ENCODE measurements at regions not wholly inside any gene's neighbourhood (a gene's known extent, or its start where the extent isn't known, plus 50 kb on each side); places are given as distances from the start of the nearest gene placed in this dataset.
A peak's percentile ranks its signal among the peaks of the same experiment; 100 is the strongest.
"Not testable (repeated sequence)": the region's sequence is repeated elsewhere in the genome, so short reads cannot be mapped to it uniquely, and the experiment has no call there.

- peaks cover 5% of the 10 kb centered on the region; the same call in 1 of the 2 replicates for H4K20me1 ChIP-seq (ENCODE audit: insufficient read depth)
- H3K27me3 ChIP-seq (ENCODE audit: insufficient read depth, low read depth) = no peaks in the 10 kb centered on the region
- H3K9ac ChIP-seq = no peak overlapping the region
- H3K4me2 ChIP-seq = no peak overlapping the region
- no peak overlapping the region for H2AFZ ChIP-seq (ENCODE audit: low read depth)
- no peak overlapping the region for H3K4me3 ChIP-seq (IDR thresholded peaks at IDR 0.05; ENCODE audit: insufficient read depth, low read depth, low read length)
- H3K27ac ChIP-seq = no peak overlapping the region
- H3K36me3 ChIP-seq (ENCODE audit: insufficient read depth) = no peaks in the 10 kb centered on the region; the same call in 1 of the 2 replicates
- H3K79me2 ChIP-seq (ENCODE audit: insufficient read depth, low read depth) = peaks cover 92% of the 10 kb centered on the region
- peaks cover 78% of the 10 kb centered on the region for H3K4me1 ChIP-seq (ENCODE audit: low read depth, poor library complexity, severe bottlenecking)
- TF ChIP-seq CTCF (conservative IDR thresholded peaks at IDR 0.05; ENCODE audit: low read depth, low read length) = no peak
Measured at GRCh38 chr10:60470091-60470490, 80.4 kb upstream of the ANK3 start.

- H3K79me2 ChIP-seq (ENCODE audit: insufficient read depth, low read depth) = peaks cover 92% of the 10 kb centered on the region
- H2AFZ ChIP-seq (ENCODE audit: low read depth); H3K36me3 ChIP-seq (ENCODE audit: insufficient read depth); H3K27ac ChIP-seq; H3K4me3 ChIP-seq (IDR thresholded peaks at IDR 0.05; ENCODE audit: insufficient read depth, low read depth, low read length); H3K4me2 ChIP-seq; H4K20me1 ChIP-seq (ENCODE audit: insufficient read depth); H3K27me3 ChIP-seq (ENCODE audit: insufficient read depth, low read depth); H3K9ac ChIP-seq: not testable (repeated sequence)
- H3K4me1 ChIP-seq (ENCODE audit: low read depth, poor library complexity, severe bottlenecking) = peaks cover 78% of the 10 kb centered on the region
Measured at GRCh38 chr10:60469147-60469546, 79.5 kb upstream of the ANK3 start.

GRCh38 chr10:60467202-60467546 is 77.5 kb upstream of the ANK3 start:
- Histone ChIP-seq H3K4me1 (ENCODE audit: low read depth, poor library complexity, severe bottlenecking) (peaks cover 82% of the 10 kb centered on the region), H3K4me3 (IDR thresholded peaks at IDR 0.05; ENCODE audit: insufficient read depth, low read depth, low read length) (no peak overlapping the region), H4K20me1 (ENCODE audit: insufficient read depth) (peaks cover 5% of the 10 kb centered on the region; the same call in 1 of the 2 replicates), H2AFZ (ENCODE audit: low read depth) (no peak overlapping the region), H3K36me3 (ENCODE audit: insufficient read depth) (no peaks in the 10 kb centered on the region), H3K27me3 (ENCODE audit: insufficient read depth, low read depth) (no peaks in the 10 kb centered on the region), H3K79me2 (ENCODE audit: insufficient read depth, low read depth) (peaks cover 92% of the 10 kb centered on the region), H3K9ac (no peak overlapping the region), H3K4me2 (peak overlapping the region; percentile 9; the same call in 1 of the 2 replicates), H3K27ac (no peak overlapping the region; the same call in 1 of the 2 replicates)
- no peak for TF ChIP-seq CTCF (conservative IDR thresholded peaks at IDR 0.05; ENCODE audit: low read depth, low read length)

GRCh38 chr10:60466267-60467201 is 76.9 kb upstream of the ANK3 start:
- Histone ChIP-seq H3K4me3 (IDR thresholded peaks at IDR 0.05; ENCODE audit: insufficient read depth, low read depth, low read length) (no peak overlapping the region), H3K9ac (no peak overlapping the region)

More at GRCh38 chr10:60466267-60467201, 76.9 kb upstream of the ANK3 start:
- no peak for TF ChIP-seq CTCF (conservative IDR thresholded peaks at IDR 0.05; ENCODE audit: low read depth, low read length)
- Histone ChIP-seq H2AFZ (ENCODE audit: low read depth) (no peak overlapping the region), H3K27ac (no peak overlapping the region; the same call in 1 of the 2 replicates), H3K36me3 (ENCODE audit: insufficient read depth) (no peaks in the 10 kb centered on the region), H3K4me1 (ENCODE audit: low read depth, poor library complexity, severe bottlenecking) (peaks cover 82% of the 10 kb centered on the region), H3K4me2 (peak overlapping the region; percentile 9; the same call in 1 of the 2 replicates), H3K79me2 (ENCODE audit: insufficient read depth, low read depth) (peaks cover 92% of the 10 kb centered on the region), H4K20me1 (ENCODE audit: insufficient read depth) (peaks cover 5% of the 10 kb centered on the region; the same call in 1 of the 2 replicates), H3K27me3 (ENCODE audit: insufficient read depth, low read depth) (no peaks in the 10 kb centered on the region)

Measured in KMS-11 (cell line).